ENCODE measurements at regions not wholly inside any gene's neighbourhood (a gene's known extent, or its start where the extent isn't known, plus 50 kb on each side); places are given as distances from the start of the nearest gene placed in this dataset.
A peak's percentile ranks its signal among the peaks of the same experiment; 100 is the strongest.

- DNase-seq, result no peak
Measured at GRCh38 chr12:92650228-92650822, 52.5 kb upstream of the PLEKHG7 start.

DNA sequence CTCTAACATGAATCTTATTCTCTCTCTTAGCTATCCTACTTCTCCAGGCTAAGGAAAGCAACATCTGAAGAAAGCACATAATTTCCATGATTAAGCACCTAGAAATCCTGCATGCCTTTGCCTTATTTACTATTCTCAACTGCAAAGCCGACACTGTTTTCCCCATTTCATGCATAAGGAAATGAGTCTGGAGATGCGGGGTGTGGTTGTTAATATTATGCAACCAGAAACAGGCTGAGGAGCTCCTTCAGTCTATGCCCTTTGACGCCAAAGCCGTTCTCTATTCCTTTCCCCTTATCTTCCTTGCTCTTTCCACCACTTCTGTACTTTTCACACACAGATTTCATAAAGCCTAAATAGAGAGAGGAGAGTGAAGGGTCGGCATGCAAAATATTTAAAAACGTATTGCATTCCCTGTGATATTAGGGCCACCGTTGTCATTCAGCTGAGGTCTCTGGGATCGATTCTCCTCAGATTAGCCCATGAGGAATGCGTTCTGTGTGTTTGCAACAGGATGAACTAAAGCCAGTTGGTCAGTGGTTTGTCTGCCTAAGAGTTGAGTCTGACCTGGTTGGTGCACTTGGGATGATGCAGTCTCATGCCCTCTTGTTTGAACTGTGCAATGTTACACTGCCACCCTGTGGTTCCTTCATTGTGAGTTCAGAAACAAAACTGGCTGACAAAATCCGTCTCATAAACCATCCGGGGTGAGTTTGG, 53.1 kb upstream of the PLEKHG7 start:
- DNase-seq, result peak in 47 of 58 donors; percentile 3 to 77 (median 26)

DNA sequence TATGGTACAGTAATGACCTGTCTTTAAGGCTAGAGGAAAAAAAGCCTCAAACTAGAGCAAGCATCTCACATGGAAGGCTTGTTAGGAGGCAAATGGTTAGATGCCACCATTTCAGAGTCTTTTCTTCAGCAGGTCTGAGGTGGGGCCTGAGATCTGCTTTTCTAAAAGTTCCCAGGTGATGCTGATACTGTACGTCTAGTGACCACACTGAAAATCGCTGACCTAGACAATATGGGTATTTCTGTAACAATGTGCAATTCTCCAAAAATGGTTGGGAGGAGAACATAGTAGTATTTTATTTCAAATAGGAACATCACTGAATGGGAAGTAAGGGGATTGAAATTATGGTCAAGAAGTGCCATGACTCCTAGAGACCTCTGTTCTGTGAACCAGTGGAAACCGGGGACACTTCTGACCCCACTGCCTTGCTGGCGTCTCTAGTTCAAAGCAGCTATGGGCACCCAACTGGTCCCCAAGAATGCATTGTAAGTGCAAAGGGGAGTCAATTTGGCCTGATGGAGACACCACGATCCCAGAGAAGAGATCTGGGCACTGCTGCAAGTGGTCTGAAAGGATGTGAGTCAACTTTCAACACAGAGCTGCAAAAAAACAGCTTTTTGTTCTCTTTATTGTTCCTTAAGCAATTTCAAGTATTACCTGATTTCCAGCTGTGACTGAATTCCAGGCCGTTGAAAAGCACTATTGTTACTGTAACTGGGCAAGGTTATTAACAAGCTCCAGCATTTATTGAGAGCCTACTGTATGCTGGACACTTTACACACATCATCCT, 54.4 kb upstream of the PLEKHG7 start:
- no peak for DNase-seq

DNA sequence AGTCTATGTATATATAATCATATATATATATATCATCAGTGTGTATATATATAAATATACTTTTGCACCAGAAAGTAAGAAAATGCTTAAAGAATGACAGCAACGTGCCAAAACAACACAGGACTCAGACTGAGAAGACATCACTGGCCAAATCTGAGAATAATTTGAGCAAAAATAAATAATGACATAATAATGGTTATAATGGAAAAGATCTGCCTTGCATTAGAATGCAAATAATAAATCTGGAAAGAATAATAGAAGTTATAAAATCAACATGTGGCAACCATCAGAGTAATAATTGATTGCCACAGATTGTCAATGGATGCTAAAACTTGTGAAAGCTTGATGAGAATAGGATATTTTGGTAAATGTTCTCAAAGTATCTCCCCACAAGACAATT, 61.5 kb upstream of the PLEKHG7 start:
- DNase-seq, result no peak

GRCh38 chr12:92640691-92641090, 62.1 kb upstream of the PLEKHG7 start:
- no peak for DNase-seq

DNA sequence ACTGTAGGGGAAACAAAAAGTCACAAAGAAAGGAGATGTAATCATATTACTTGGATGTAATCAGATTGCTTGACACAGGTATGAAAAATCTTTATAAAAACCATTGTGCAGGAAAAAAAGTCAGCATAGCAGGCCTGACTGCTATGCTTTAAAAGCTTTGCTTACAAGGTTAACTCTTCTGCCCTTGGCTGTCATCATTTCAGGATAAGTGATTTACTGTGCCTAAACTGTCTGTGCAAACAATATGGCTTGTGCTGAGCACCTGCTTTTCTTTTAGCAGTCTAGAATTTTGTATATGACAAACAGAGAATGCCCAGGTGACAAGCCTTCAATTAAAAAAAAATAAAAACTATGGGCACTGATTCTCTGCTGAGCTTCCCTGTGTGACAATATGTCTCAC, 63.8 kb upstream of the PLEKHG7 start:
- no peak for DNase-seq

- no peak for DNase-seq
Measured at GRCh38 chr12:92634730-92635129, 68.1 kb upstream of the PLEKHG7 start.

DNA sequence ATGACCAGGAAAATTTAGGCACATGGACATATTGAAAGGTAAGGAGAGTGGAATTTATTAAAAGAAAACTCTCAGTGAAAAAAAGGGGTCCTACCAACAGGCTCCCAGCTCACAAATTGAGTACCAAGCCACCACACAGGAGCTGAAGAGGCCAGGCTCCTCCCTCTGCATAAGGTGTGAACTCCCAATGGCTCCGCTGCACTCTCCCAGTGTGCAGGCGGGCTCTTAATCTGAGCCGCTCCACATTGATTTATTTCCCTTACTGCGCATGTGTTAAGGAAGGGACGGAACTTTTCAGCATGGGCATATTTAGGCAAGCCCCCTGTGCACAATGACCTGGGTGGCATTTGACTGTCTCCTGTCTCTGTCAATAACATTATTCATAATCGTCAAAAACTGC, 68.6 kb upstream of the PLEKHG7 start:
- DNase-seq, result no peak

DNA sequence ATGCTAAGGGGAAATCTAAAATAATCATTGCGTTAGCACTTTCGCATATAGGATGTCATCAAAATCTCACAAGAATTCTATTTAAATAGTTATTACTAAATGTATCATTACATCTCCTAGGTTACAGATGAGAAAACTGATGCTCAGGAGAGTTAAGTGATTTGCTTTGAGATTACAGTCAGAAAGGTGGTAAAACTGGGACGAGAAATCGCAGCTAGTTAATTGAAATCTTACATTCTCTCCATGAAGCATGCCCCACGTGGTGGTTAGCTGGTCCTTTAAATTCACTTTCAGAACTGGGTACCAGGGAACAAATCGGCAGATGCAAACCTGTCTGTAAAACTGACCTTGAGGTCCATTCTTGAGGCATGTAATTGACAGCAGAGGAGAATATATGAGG, 71.8 kb upstream of the PLEKHG7 start:
- no peak for DNase-seq

DNA sequence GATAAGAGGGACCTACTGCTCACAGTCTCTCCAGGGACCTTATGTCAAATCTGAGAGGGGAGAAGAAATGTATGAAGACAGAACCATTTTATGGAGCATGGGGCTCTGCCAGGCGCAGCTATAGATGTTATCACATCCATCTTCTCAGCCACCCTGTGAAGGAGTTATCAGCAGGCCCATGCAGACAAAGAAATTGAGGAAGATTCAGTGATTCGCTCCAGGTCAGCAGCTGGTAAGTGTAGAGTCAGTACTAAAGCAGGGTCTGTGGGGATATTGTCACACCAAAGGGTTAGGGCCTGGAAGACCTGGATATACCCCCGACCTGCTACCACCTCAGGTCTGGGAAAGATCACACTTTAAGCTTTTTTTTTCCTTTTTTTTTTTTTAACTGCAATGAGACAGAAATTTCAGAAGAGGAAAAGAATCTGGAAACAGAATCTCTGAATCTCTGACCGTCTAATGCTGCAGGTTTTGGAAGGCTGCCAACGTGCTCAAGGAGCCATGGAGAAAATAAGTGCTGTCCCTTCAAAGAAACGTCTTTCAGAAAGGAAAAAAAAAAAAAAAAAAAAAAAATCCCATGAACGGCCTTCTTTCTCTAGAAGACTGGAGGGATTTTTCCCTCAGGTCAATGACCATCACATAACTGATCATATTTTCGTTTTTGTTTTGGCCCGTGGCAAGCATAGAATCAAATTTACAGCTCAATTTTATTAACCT, 73.3 kb upstream of the PLEKHG7 start:
- DNase-seq, result peak in 2 of 58 donors; percentile 1 to 8

DNA sequence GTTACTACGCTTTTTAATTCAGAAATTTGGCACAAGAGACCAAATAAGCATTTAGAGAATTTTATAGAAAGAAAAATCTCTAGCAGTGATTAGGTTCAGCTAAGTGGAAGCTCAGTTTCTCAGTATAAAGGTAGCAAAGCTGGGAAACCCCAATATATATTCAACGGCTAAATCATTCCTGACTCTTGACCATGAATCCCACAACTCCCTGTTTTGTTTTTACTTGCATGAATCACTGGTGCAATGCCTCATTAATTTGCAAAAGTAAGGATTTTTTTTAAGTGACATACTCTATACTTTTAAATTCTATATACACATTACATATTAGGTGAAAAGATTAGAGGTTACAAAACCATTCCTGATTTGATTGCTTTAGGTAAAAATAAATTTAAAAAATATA, 74.3 kb upstream of the PLEKHG7 start:
- DNase-seq, result no peak

- DNase-seq, result no peak
Measured at GRCh38 chr12:92627511-92627910, 75.3 kb upstream of the PLEKHG7 start.

DNA sequence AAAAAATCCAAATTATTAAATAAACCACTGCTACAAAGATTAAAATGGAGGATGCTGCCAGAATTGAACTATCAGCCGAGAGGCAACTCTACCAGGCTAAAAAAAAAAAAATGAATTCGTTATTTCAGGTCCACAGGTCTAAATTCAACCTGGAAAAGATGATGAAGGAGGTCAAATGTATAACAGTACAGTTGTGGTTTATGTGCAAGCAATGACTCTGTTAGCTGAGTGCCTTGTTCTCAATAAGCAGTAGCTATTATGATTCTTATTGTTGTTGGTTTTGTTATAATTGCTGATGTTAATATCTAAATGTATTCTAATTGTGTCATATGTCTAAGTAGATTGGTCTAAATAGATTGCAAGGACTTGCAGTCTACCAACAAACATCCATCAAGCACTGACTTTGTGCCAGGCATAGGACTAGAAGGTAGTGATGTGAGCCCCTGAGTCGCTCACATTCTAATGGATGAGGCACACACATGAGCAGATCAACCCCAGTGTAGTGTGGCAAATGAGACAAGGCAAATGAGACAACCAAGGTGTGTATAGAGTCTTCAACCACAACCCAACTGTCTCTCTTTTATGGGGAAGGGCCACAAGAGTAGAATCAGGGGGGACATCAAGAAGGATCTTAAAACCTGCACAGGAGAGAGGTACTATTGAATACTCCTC, 77.0 kb upstream of the PLEKHG7 start:
- no peak for DNase-seq

GRCh38 chr12:92624236-92624635, 78.6 kb upstream of the PLEKHG7 start:
- DNase-seq, result no peak

- no peak for DNase-seq
Measured at GRCh38 chr12:92623386-92623785, 79.4 kb upstream of the PLEKHG7 start.

GRCh38 chr12:92621833-92622232, 81.0 kb upstream of the PLEKHG7 start:
- DNase-seq, result no peak

DNA sequence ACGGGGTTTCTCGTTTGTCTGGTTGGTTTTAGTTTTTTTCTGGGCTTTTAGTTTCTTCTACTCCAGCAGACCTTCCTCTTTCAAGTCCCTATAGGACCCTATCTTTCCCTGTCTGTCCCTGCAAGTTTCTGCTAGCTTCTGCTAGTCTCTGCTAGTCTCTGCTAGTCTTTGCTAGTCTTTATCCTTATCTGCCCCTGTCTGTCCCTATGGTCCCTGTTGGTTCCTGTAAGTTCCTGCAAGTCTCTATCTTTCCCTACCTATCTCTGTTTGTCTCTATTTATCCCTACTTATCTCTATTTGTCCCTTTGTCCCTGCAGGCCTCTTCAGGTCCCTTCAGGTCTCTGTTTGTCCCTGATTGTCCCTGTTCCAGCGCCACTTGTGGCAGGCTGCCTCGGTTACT, 81.5 kb upstream of the PLEKHG7 start:
- no peak for DNase-seq

DNA sequence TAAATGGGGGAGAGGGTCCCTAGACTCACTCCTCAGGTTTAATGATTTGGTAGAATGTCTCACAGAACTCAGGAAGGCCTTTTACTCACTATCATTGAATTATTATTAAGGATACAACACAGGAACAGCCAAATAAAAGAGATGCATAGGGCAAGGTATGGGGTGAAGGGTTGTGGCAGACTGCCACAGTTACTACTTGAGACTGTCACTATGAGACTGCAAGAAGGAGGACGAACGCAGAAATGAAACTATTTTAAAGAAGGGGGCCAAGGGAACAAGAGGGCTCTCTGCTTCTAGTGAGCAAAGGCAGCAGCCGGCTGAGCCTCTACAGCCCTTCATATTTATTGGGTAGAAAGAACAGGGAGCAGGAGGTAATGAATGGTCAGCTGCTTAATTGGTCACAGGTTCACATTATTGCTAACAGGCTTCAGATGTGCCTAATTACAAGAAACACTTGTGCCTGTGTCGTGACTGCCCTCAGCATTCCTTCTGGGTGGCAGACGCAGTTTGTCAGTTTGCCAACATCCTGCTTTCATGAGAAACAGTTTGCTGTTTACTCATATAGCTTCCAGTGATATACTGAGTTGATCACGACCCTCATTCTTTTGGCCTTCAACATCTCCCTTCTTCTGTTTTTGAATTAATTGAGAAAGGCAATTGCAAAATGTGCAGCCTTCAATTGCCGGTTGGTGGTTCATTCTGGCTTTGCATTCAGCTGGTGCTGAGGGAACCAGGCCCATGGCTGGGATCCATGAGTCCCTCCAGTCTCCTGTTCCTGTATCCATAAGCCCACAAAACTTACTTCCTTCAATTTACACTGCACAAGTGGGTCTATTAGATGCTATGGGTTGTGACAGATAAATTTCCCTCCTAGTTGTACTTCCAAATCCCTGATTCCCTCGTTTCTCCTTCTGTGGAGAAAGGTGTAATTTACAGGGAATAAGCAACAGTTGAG, 82.8 kb upstream of the PLEKHG7 start:
- no peak for DNase-seq

GRCh38 chr12:92619026-92619425, 83.8 kb upstream of the PLEKHG7 start:
- DNase-seq, result no peak

DNA sequence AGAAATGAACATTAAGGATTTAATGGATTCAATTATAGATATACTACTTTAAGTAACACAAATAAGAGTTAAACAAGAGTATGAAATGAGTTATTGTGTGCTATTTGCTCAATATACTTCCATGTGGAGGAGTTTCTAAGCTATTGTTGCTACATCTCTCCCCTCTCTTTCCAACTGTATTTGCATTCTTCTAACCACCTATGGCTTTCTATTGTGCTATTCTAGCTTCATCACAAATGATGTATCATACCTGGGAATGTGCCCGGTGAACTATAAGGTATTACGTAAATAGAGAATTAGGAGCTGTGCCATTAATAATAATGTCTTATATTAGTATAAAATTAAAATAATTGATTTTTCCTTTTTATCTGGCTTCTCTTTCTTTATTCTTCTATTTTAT, 87.1 kb upstream of the PLEKHG7 start:
- DNase-seq, result no peak
